ENCODE measurements at regions not wholly inside any gene's neighbourhood (a gene's known extent, or its start where the extent isn't known, plus 50 kb on each side); places are given as distances from the start of the nearest gene placed in this dataset.

- no peaks in the 10 kb centered on the region for H3K27me3 Mint-ChIP-seq (ENCODE audit: insufficient read depth, low read depth)
Observed at GRCh38 chr6:93684339-93684738, 265.0 kb upstream of the EPHA7 start.

DNA sequence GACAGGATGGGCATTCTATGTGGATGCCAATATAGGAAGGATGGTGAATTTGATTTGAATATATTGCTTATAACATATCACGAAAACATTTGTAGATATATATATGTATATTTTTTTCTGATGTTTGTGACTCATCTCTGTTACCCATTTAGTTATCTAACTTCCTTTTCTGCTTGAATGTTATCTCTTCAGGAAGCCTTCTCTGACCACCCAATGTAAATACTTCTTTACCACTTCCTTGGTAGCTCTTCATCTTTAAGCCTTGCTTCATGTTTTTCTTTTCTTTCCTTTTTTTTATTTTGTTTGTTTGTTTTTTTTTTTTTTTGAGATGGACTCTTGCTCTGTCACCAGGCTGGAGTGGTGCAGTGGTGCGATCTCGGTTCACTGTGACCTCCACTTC is 260.5 kb upstream of the EPHA7 start:
- Histone ChIP-seq H3F3A (ENCODE audit: low read depth) (no peaks in the 10 kb centered on the region), H3K36me3 (no peaks in the 10 kb centered on the region), H2AFZ (replicated peaks) (no peak overlapping the region), H3K4me3 (no peak overlapping the region), H3K79me2 (ENCODE audit: low read depth) (no peaks in the 10 kb centered on the region), H3K27me3 (no peaks in the 10 kb centered on the region), H3K27ac (no peak overlapping the region), H3K4me2 (no peak overlapping the region), H3K4me1 (no peaks in the 10 kb centered on the region), H3K9ac (no peak overlapping the region), H4K20me1 (ENCODE audit: low read depth) (no peaks in the 10 kb centered on the region), H3K9me3 (ENCODE audit: low read depth) (no peaks in the 10 kb centered on the region)
- DNase-seq (ENCODE audit: low spot score), result no peak
- Mint-ChIP-seq H3K9me3 (no peaks in the 10 kb centered on the region), H3K36me3 (no peaks in the 10 kb centered on the region), H3K4me1 (peaks cover 20% of the 10 kb centered on the region), H3K4me3 (no peak overlapping the region), H3K27me3 (ENCODE audit: insufficient read depth, low read depth) (no peaks in the 10 kb centered on the region), H3K27ac (no peak overlapping the region)
- TF ChIP-seq EZH2 (IDR thresholded peaks at IDR 0.05) (no peak), CTCF (IDR thresholded peaks at IDR 0.05) (no peak), EZH2phosphoT487 (IDR thresholded peaks at IDR 0.05) (no peak)

More at GRCh38 chr6:93684339-93684738, 265.0 kb upstream of the EPHA7 start:
- no peak overlapping the region for H3K4me3 Mint-ChIP-seq
- Histone ChIP-seq H3K4me1 (no peaks in the 10 kb centered on the region), H3K36me3 (no peaks in the 10 kb centered on the region), H3K4me3 (no peak overlapping the region), H3K27me3 (no peaks in the 10 kb centered on the region), H3K9ac (no peak overlapping the region), H3K79me2 (ENCODE audit: low read depth) (no peaks in the 10 kb centered on the region), H3K27ac (no peak overlapping the region), H3K9me3 (ENCODE audit: low read depth) (no peaks in the 10 kb centered on the region), H3K4me2 (no peak overlapping the region), H3F3A (ENCODE audit: low read depth) (no peaks in the 10 kb centered on the region), H2AFZ (replicated peaks) (no peak overlapping the region), H4K20me1 (ENCODE audit: low read depth) (no peaks in the 10 kb centered on the region)
- DNase-seq (ENCODE audit: low spot score), result no peak
- no peaks in the 10 kb centered on the region for H3K4me1 Mint-ChIP-seq
- no peak overlapping the region for H3K27ac Mint-ChIP-seq
- no peaks in the 10 kb centered on the region for H3K36me3 Mint-ChIP-seq
- peaks cover 2% of the 10 kb centered on the region for H3K9me3 Mint-ChIP-seq
- TF ChIP-seq EZH2 (IDR thresholded peaks at IDR 0.05) (no peak), EZH2phosphoT487 (IDR thresholded peaks at IDR 0.05) (no peak), CTCF (IDR thresholded peaks at IDR 0.05) (no peak)

DNA sequence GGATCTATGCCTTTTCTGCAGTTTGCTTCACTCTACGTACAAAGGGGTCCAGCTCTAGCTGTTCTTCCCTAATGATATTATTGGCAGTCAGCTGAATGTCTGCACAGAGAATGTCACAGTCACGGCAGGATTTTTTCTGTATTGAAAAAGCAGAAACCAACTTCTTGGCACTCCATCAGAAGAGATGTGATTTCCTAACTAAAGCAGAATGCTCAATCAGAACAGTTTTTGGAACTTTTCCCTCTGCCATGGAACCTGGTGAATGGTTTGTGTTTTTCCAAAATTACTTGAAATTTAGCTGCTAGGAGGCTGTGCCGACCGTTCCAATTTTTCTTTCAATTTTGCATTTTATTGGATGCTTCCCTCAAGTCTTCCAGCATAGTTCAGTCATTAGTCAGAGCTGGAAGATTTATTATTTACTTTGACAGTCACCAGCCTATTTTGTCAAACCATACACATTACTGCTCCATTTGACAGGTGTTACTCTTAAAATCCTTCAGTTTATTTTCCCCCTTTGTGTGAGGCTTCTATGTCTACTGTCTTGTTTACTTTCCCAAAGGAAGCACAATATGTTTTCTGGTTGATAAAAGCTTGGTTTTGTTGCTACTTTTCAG is 259.6 kb upstream of the EPHA7 start:
- no peaks in the 10 kb centered on the region for H3K36me3 Mint-ChIP-seq
- no peak for TF ChIP-seq CTCF (IDR thresholded peaks at IDR 0.05)
- TF ChIP-seq EZH2 (IDR thresholded peaks at IDR 0.05), result no peak
- no peak for TF ChIP-seq EZH2phosphoT487 (IDR thresholded peaks at IDR 0.05)
- no peaks in the 10 kb centered on the region for H3K27me3 Mint-ChIP-seq (ENCODE audit: insufficient read depth, low read depth)
- DNase-seq (ENCODE audit: low spot score), result no peak
- H3F3A ChIP-seq (ENCODE audit: low read depth), result no peaks in the 10 kb centered on the region
- H3K36me3 ChIP-seq, result no peaks in the 10 kb centered on the region
- H3K9me3 Mint-ChIP-seq, result no peaks in the 10 kb centered on the region
- H3K9ac ChIP-seq, result no peak overlapping the region
- no peaks in the 10 kb centered on the region for H3K27me3 ChIP-seq
- peaks cover 20% of the 10 kb centered on the region for H3K4me1 Mint-ChIP-seq
- H4K20me1 ChIP-seq (ENCODE audit: low read depth), result no peaks in the 10 kb centered on the region
- no peak overlapping the region for H3K27ac Mint-ChIP-seq
- no peak overlapping the region for H2AFZ ChIP-seq (replicated peaks)
- H3K4me3 Mint-ChIP-seq, result no peak overlapping the region
- H3K4me3 ChIP-seq, result no peak overlapping the region
- no peaks in the 10 kb centered on the region for H3K4me1 ChIP-seq
- H3K27ac ChIP-seq, result no peak overlapping the region
- H3K9me3 ChIP-seq (ENCODE audit: low read depth), result no peaks in the 10 kb centered on the region
- no peaks in the 10 kb centered on the region for H3K79me2 ChIP-seq (ENCODE audit: low read depth)
- no peak overlapping the region for H3K4me2 ChIP-seq

Data from neural progenitor cell (in vitro differentiated cells).